CD14-positive monocyte (primary cell): ENCODE measurements at regions not wholly inside any gene's neighbourhood (a gene's known extent, or its start where the extent isn't known, plus 50 kb on each side); places are given as distances from the start of the nearest gene placed in this dataset.
A peak's percentile ranks its signal among the peaks of the same experiment; 100 is the strongest.

Experiments used
- DNase-seq, 3 donors: peaks; one replicate each; pipeline ENCODE4 v3.0.0-alpha.2; 2011 to 2022
- H2AFZ ChIP-seq: 2 replicates; pipeline ENCODE4 v1.6.0; 2012; ENCODE audit warnings: mild to moderate bottlenecking, low read depth, low read length, inconsistent platforms; ENCODE audit not compliant: insufficient read depth, poor library complexity, severe bottlenecking
- H3K27ac ChIP-seq, 2 donors: 1 replicate in 1 of 2; 2 replicates in 1 of 2; pipeline ENCODE4 v1.5.1; 2012 to 2013; ENCODE audit warnings: low read length in 2 of 2, control low read depth in 1 of 2, inconsistent platforms in 1 of 2, low read depth in 1 of 2, mild to moderate bottlenecking in 1 of 2
- H3K27me3 ChIP-seq, 2 donors: one replicate each; pipeline versions ENCODE4 v1.6.0 to v1.6.1; 2011 to 2013; ENCODE audit warnings: low read length in 2 of 2; ENCODE audit not compliant: control insufficient read depth in 2 of 2, insufficient read depth in 2 of 2
- H3K36me3 ChIP-seq, 2 donors: replicated peaks in 1 of 2; 1 replicate in 1 of 2; 2 replicates in 1 of 2; pipeline versions ENCODE4 v1.5.1 to v1.6.1; 2012 to 2013; ENCODE audit warnings: low read length in 2 of 2, control low read depth in 1 of 2, inconsistent platforms in 1 of 2, mild to moderate bottlenecking in 1 of 2; ENCODE audit not compliant: insufficient read depth in 2 of 2, control insufficient read depth in 1 of 2
- H3K4me1 ChIP-seq, 2 donors: 1 replicate in 1 of 2; 2 replicates in 1 of 2; pipeline versions ENCODE4 v1.5.1 to v1.6.1; 2012 to 2013; ENCODE audit warnings: low read length in 2 of 2, control low read depth in 1 of 2, inconsistent platforms in 1 of 2, mild to moderate bottlenecking in 1 of 2, moderate library complexity in 1 of 2; ENCODE audit not compliant: insufficient read depth in 2 of 2, control insufficient read depth in 1 of 2
- H3K4me2 ChIP-seq: replicated peaks from 2 replicates; pipeline ENCODE3; 2012; ENCODE audit warnings: low read length, moderate library complexity, mild to moderate bottlenecking; ENCODE audit not compliant: poor library complexity, severe bottlenecking; ENCODE audit errors: extremely low read depth
- H3K4me3 ChIP-seq, 3 experiments: fragments of 200-600 bp in 1 of 3; sonication (generic) in 1 of 3; replicated peaks in 1 of 3; 1 replicate in 2 of 3; 2 replicates in 1 of 3; pipeline ENCODE4 v1.5.1; 2011 to 2013; ENCODE audit warnings: low read length in 3 of 3, mild to moderate bottlenecking in 3 of 3, control low read depth in 2 of 3, low read depth in 2 of 3, inconsistent platforms in 1 of 3, moderate library complexity in 1 of 3
- H3K79me2 ChIP-seq: 2 replicates; pipeline ENCODE4 v1.6.0; 2012; ENCODE audit warnings: mild to moderate bottlenecking, control low read depth, inconsistent platforms, low read length, moderate library complexity; ENCODE audit not compliant: insufficient read depth
- H3K9ac ChIP-seq: 2 replicates; pipeline ENCODE4 v1.6.0; 2017; ENCODE audit warnings: low read length, mild to moderate bottlenecking; ENCODE audit not compliant: insufficient read depth, poor library complexity, severe bottlenecking
- H3K9me3 ChIP-seq, 2 donors: replicated peaks in 1 of 2; 1 replicate in 1 of 2; 2 replicates in 1 of 2; pipeline versions ENCODE4 v1.5.1 to v1.6.1; 2012 to 2013; ENCODE audit warnings: low read length in 2 of 2, control low read depth in 1 of 2; ENCODE audit not compliant: control insufficient read depth in 1 of 2, insufficient read depth in 1 of 2
- H4K20me1 ChIP-seq: 2 replicates; pipeline ENCODE4 v1.6.0; 2012; ENCODE audit warnings: mild to moderate bottlenecking, low read length, control low read depth, moderate library complexity; ENCODE audit not compliant: insufficient read depth
- H3K27ac Mint-ChIP-seq, 7 donors: one replicate each; pipeline ENCODE4 v1.8.0; 2020; ENCODE audit warnings: mild to moderate bottlenecking in 7 of 7, mixed read lengths in 7 of 7, moderate library complexity in 6 of 7, inconsistent platforms in 2 of 7
- H3K27me3 Mint-ChIP-seq, 3 donors: one replicate each; pipeline ENCODE4 v1.8.0; 2021 to 2022; ENCODE audit warnings: low read depth in 3 of 3, mild to moderate bottlenecking in 3 of 3, mixed read lengths in 3 of 3, moderate library complexity in 3 of 3, inconsistent platforms in 1 of 3
- H3K36me3 Mint-ChIP-seq, 2 donors: one replicate each; pipeline ENCODE4 v1.8.0; 2020; ENCODE audit warnings: mixed read lengths in 2 of 2, inconsistent platforms in 1 of 2, mild to moderate bottlenecking in 1 of 2
- H3K4me1 Mint-ChIP-seq: one replicate; pipeline ENCODE4 v1.8.0; 2020; ENCODE audit warnings: mild to moderate bottlenecking, mixed read lengths
- H3K4me3 Mint-ChIP-seq, 2 donors: one replicate each; pipeline ENCODE4 v1.8.0; 2020; ENCODE audit warnings: mild to moderate bottlenecking in 2 of 2, mixed read lengths in 2 of 2, moderate library complexity in 1 of 2
- H3K9me3 Mint-ChIP-seq, 7 donors: one replicate each; pipeline ENCODE4 v1.8.0; 2020 to 2022; ENCODE audit warnings: mixed read lengths in 7 of 7, mild to moderate bottlenecking in 6 of 7, moderate library complexity in 6 of 7, inconsistent platforms in 2 of 7
- CTCF ChIP-seq: fragments of 200-600 bp; IDR thresholded peaks from one replicate; pipeline ENCODE4 v1.8.0; 2022; ENCODE audit warnings: antibody characterized with exemption, mild to moderate bottlenecking
- WGBS: methylation state at CpG from one replicate; pipeline ENCODE4 v1.1.5; 2013; ENCODE audit warnings: missing lambda C conversion rate; ENCODE audit not compliant: insufficient coverage; 5-methylcytosine and 5-hydroxymethylcytosine counted together
- intact Hi-C, 2 donors: fragments of 100-400 bp; cut with micrococcal nuclease; formaldehyde crosslinking; loops; one replicate each; pipeline versions ENCODE4 v1.15.0 to v1.15.1; 2023

GRCh38 chr10:1881636-1882035 lies 144.3 kb upstream of the ADARB2 start:
- Histone ChIP-seq H3K9me3 (peaks cover 0 to 15% of the 10 kb centered on the region in 2 donors), H2AFZ (no peak overlapping the region), H3K36me3 (no peaks in the 10 kb centered on the region), H3K9ac (no peak overlapping the region), H3K4me1 (no peaks in the 10 kb centered on the region), H3K4me3 (no peak overlapping the region), H3K27ac (no peak overlapping the region), H3K79me2 (no peaks in the 10 kb centered on the region), H3K27me3 (no peaks in the 10 kb centered on the region), H4K20me1 (no peaks in the 10 kb centered on the region), H3K4me2 (no peak overlapping the region)
- Mint-ChIP-seq H3K27me3 (peaks cover 0 to 2% (median 2%) of the 10 kb centered on the region in 3 donors), H3K27ac (peak overlapping the region in 1 of 7 donors; percentile 54), H3K4me1 (no peaks in the 10 kb centered on the region), H3K9me3 (peaks cover 4 to 18% (median 10%) of the 10 kb centered on the region in 7 donors), H3K36me3 (no peaks in the 10 kb centered on the region), H3K4me3 (no peak overlapping the region)
- no peak for DNase-seq
- 90% methylated on average over 6 of the region's 12 CpGs for WGBS
- intact Hi-C loops = no loop called here
- TF ChIP-seq CTCF = no peak

DNA sequence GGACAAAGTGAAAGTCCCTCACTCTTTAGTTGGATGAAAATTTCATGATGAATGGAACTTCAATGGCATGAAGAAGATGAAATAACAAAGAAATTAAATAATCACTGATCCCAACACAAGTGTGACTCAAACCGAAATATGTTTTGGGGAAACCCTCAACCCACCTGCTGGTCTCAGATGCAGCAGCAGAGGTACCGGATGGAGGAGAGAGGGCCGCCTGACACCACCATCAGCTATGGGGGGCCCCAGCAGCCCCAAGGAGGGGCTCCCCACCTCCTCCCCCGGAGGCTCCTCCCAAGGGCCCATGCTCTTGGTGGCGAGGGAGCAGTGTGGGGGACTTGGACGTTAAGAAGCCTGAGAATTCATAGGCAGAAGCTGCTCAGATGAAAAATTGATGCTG lies 137.2 kb upstream of the ADARB2 start:
- H3K4me1 ChIP-seq = no peaks in the 10 kb centered on the region
- no peaks in the 10 kb centered on the region for H3K79me2 ChIP-seq
- Mint-ChIP-seq H3K27me3 (peaks cover 2 to 4% (median 2%) of the 10 kb centered on the region in 3 donors), H3K4me1 (no peaks in the 10 kb centered on the region), H3K9me3 (peaks cover 2 to 14% (median 4%) of the 10 kb centered on the region in 7 donors), H3K36me3 (no peaks in the 10 kb centered on the region), H3K27ac (no peak overlapping the region), H3K4me3 (no peak overlapping the region)
- H4K20me1 ChIP-seq = no peaks in the 10 kb centered on the region
- no CpG with 5 or more reads among the region's 6 CpGs for WGBS
- no peaks in the 10 kb centered on the region for H3K36me3 ChIP-seq
- TF ChIP-seq CTCF = no peak
- H3K27me3 ChIP-seq = no peaks in the 10 kb centered on the region
- intact Hi-C loops = no loop called here
- H3K4me3 ChIP-seq = no peak overlapping the region
- H3K9me3 ChIP-seq = no peaks in the 10 kb centered on the region
- H3K27ac ChIP-seq = no peak overlapping the region
- H3K4me2 ChIP-seq = no peak overlapping the region
- H2AFZ ChIP-seq = no peak overlapping the region
- no peak for DNase-seq
- H3K9ac ChIP-seq = no peak overlapping the region
